Pancreas (tissue), 10 donors: ENCODE measurements at regions not wholly inside any gene's neighbourhood (a gene's known extent, or its start where the extent isn't known, plus 50 kb on each side); places are given as distances from the start of the nearest gene placed in this dataset.

Experiments
- ATAC-seq, 4 donors: fragments of 200-7000 bp; cut with Tn5 transposase; one replicate each; pipeline versions ENCODE4 v1.8.0 to v1.9.1; 2020; ENCODE audit warnings: mild to moderate bottlenecking in 4 of 4, moderate library complexity in 4 of 4
- DNase-seq, 6 donors: peaks; one replicate each; pipeline ENCODE4 v3.0.0-alpha.2; 2020
- FAIRE-seq: peaks from 2 replicates; lab custom pipeline; 2012; peaks lifted over from hg19 to GRCh38; lab: Jason Lieb, UNC
- H3K27ac ChIP-seq, 4 donors: fragments of 200-600 bp; sonication (generic); 1 replicate in 3 of 4; 2 replicates in 1 of 4; pipeline versions ENCODE4 v1.5.0 to v1.8.0; 2020
- H3K27me3 ChIP-seq, 4 donors: fragments of 200-600 bp; one replicate each; pipeline ENCODE4 v1.8.0; 2021
- H3K36me3 ChIP-seq, 3 donors: fragments of 200-600 bp; sonication (generic) in 1 of 3; one replicate each; pipeline versions ENCODE4 v1.5.0 to v1.8.0; 2020 to 2021
- H3K4me1 ChIP-seq, 3 donors: fragments of 200-600 bp; one replicate each; pipeline ENCODE4 v1.8.0; 2021
- H3K4me3 ChIP-seq, 4 donors: fragments of 200-600 bp; sonication (generic) in 2 of 4; one replicate each; pipeline versions ENCODE4 v1.5.0 to v1.8.0; 2020 to 2021
- H3K9me3 ChIP-seq, 4 donors: fragments of 200-600 bp; one replicate each; pipeline ENCODE4 v1.8.0; 2021
- CTCF ChIP-seq, 4 donors: fragments of 200-600 bp; sonication (generic) in 3 of 4; IDR thresholded peaks; one replicate each; pipeline versions ENCODE4 v1.5.0 to v1.8.0; 2021; ENCODE audit warnings: antibody characterized with exemption in 4 of 4
- WGBS, 2 donors: extraction: QIAGEN DNeasy Blood & Tissue Kit; methylation state at CpG; one replicate each; pipeline ENCODE4 v1.1.7; 2013; 5-methylcytosine and 5-hydroxymethylcytosine counted together
- intact Hi-C, 3 donors: fragments of 100-400 bp; cut with DNase I; formaldehyde crosslinking; loops; one replicate each; pipeline versions ENCODE4 v1.11.1 to v1.14.2; 2022
- donor health status: healthy with polysubstance abuse.
- donor health status: DM: no; HTN: no; CAD: no; lungs with moderate emphysema.
- donor health status: DM: no; HTN: no; CAD: no.
- donor health status: control.
- donor health status: control.
- donor health status: Bipolar disorder and iron deficiency.
- donor health status: DM: yes; HTN: yes; CAD: no.
- donor health status: DM: no; HTN: no; CAD: no.
- donor health status: DM: no; HTN: no; CAD: no.
- donor health status: DM: yes; HTN: yes; CAD: no.

GRCh38 chr6:4268171-4268570 lies 132.8 kb upstream of the ECI2 start:
- ATAC-seq: no peak
- no peaks in the 10 kb centered on the region for H3K36me3 ChIP-seq
- no peaks in the 10 kb centered on the region for H3K4me1 ChIP-seq
- no peak for FAIRE-seq
- TF ChIP-seq CTCF (IDR thresholded peaks at IDR 0.05): no peak
- DNase-seq: no peak
- H3K9me3 ChIP-seq: no peaks in the 10 kb centered on the region
- H3K4me3 ChIP-seq: no peak overlapping the region
- H3K27me3 ChIP-seq: no peaks in the 10 kb centered on the region
- no peak overlapping the region for H3K27ac ChIP-seq
- WGBS, 2 donors: 81 to 85% methylated on average over 2 of the region's 2 CpGs
- intact Hi-C loops: no loop called here

- DNase-seq (no peak), FAIRE-seq (no peak), ATAC-seq (no peak)
- H3K27ac ChIP-seq: no peak overlapping the region
- H3K27me3 ChIP-seq: no peaks in the 10 kb centered on the region
- 73 to 76% methylated on average over 7 of the region's 7 CpGs for WGBS, 2 donors
- intact Hi-C loops: no loop called here
- H3K4me3 ChIP-seq: no peak overlapping the region
- no peak for TF ChIP-seq CTCF (IDR thresholded peaks at IDR 0.05)
- H3K4me1 ChIP-seq: no peaks in the 10 kb centered on the region
- H3K36me3 ChIP-seq: no peaks in the 10 kb centered on the region
- no peaks in the 10 kb centered on the region for H3K9me3 ChIP-seq
Measured at GRCh38 chr6:4265740-4266139, 130.4 kb upstream of the ECI2 start.

- Histone ChIP-seq H3K27me3 (no peaks in the 10 kb centered on the region), H3K4me1 (no peaks in the 10 kb centered on the region), H3K36me3 (no peaks in the 10 kb centered on the region), H3K4me3 (no peak overlapping the region), H3K27ac (no peak overlapping the region), H3K9me3 (no peaks in the 10 kb centered on the region)
- FAIRE-seq (no peak), ATAC-seq (no peak), DNase-seq (no peak)
- TF ChIP-seq CTCF (IDR thresholded peaks at IDR 0.05): no peak
- WGBS, 2 donors: 77 to 79% methylated on average over 1 of the region's 1 CpG
- intact Hi-C loops: no loop called here
Measured at GRCh38 chr6:4264601-4265000, 129.2 kb upstream of the ECI2 start.

GRCh38 chr6:4264081-4264480 lies 128.7 kb upstream of the ECI2 start:
- Histone ChIP-seq H3K36me3 (no peaks in the 10 kb centered on the region), H3K27ac (no peak overlapping the region), H3K4me3 (no peak overlapping the region), H3K9me3 (no peaks in the 10 kb centered on the region), H3K27me3 (no peaks in the 10 kb centered on the region), H3K4me1 (no peaks in the 10 kb centered on the region)
- ATAC-seq (no peak), DNase-seq (no peak), FAIRE-seq (no peak)
- 77 to 78% methylated on average over 3 of the region's 3 CpGs for WGBS, 2 donors
- no peak for TF ChIP-seq CTCF (IDR thresholded peaks at IDR 0.05)
- intact Hi-C loops: no loop called here

- intact Hi-C loops: no loop called here
- Histone ChIP-seq H3K9me3 (no peaks in the 10 kb centered on the region), H3K4me1 (no peaks in the 10 kb centered on the region), H3K27ac (no peak overlapping the region), H3K4me3 (no peak overlapping the region), H3K36me3 (no peaks in the 10 kb centered on the region), H3K27me3 (no peaks in the 10 kb centered on the region)
- 48 to 50% methylated on average over 1 of the region's 1 CpG for WGBS, 2 donors
- ATAC-seq (no peak), FAIRE-seq (no peak), DNase-seq (no peak)
- TF ChIP-seq CTCF (IDR thresholded peaks at IDR 0.05): no peak
Measured at GRCh38 chr6:4262526-4262925, 127.2 kb upstream of the ECI2 start.
